Osteoblast (primary cell): ENCODE measurements at regions not wholly inside any gene's neighbourhood (a gene's known extent, or its start where the extent isn't known, plus 50 kb on each side); places are given as distances from the start of the nearest gene placed in this dataset.

Source experiments
- DNase-seq: peaks from one replicate; pipeline ENCODE4 v3.0.0; 2011; ENCODE audit warnings: low spot score, mixed read lengths; ENCODE audit not compliant: insufficient read length; ENCODE audit errors: missing footprints
- H2AFZ ChIP-seq: 2 replicates; pipeline ENCODE4 v1.6.0; 2011; ENCODE audit warnings: mild to moderate bottlenecking, low read length
- H3K27ac ChIP-seq: 2 replicates; pipeline ENCODE4 v1.5.1; 2011; ENCODE audit warnings: mild to moderate bottlenecking, low read depth, low read length, moderate library complexity
- H3K27me3 ChIP-seq: 2 replicates; pipeline ENCODE4 v1.6.0; 2012; ENCODE audit warnings: mild to moderate bottlenecking, control low read depth, inconsistent platforms, low read length, moderate library complexity; ENCODE audit not compliant: insufficient read depth
- H3K36me3 ChIP-seq: 2 replicates; pipeline ENCODE4 v1.5.1; 2011; ENCODE audit warnings: mild to moderate bottlenecking, low read length, control low read depth, moderate library complexity; ENCODE audit not compliant: insufficient read depth
- H3K4me1 ChIP-seq: 2 replicates; pipeline ENCODE4 v1.5.1; 2011; ENCODE audit warnings: mild to moderate bottlenecking, low read length, control low read depth, moderate library complexity; ENCODE audit not compliant: insufficient read depth
- H3K4me2 ChIP-seq: 2 replicates; pipeline ENCODE4 v1.6.0; 2011; ENCODE audit warnings: mild to moderate bottlenecking, low read length; ENCODE audit not compliant: insufficient read depth
- H3K4me3 ChIP-seq: fragments of 200-600 bp; sonication (generic); 3 replicates; pipeline ENCODE4 v1.5.1; 2012; ENCODE audit warnings: mild to moderate bottlenecking, low read length, inconsistent platforms; ENCODE audit not compliant: insufficient read depth
- H3K79me2 ChIP-seq: 2 replicates; pipeline ENCODE4 v1.6.0; 2012; ENCODE audit warnings: mild to moderate bottlenecking, low read length, control low read depth, inconsistent platforms; ENCODE audit not compliant: insufficient read depth
- H3K9me3 ChIP-seq: 2 replicates; pipeline ENCODE4 v1.5.1; 2011; ENCODE audit warnings: low read depth, low read length, control low read depth
- H4K20me1 ChIP-seq: 2 replicates; pipeline ENCODE4 v1.6.0; 2012; ENCODE audit warnings: mild to moderate bottlenecking, low read length, control low read depth; ENCODE audit not compliant: insufficient read depth
- CTCF ChIP-seq: IDR thresholded peaks from 2 replicates; pipeline ENCODE4 v1.5.1; 2011; ENCODE audit warnings: mild to moderate bottlenecking, low read depth, low read length, moderate library complexity; ENCODE audit errors: extremely low read depth

DNA sequence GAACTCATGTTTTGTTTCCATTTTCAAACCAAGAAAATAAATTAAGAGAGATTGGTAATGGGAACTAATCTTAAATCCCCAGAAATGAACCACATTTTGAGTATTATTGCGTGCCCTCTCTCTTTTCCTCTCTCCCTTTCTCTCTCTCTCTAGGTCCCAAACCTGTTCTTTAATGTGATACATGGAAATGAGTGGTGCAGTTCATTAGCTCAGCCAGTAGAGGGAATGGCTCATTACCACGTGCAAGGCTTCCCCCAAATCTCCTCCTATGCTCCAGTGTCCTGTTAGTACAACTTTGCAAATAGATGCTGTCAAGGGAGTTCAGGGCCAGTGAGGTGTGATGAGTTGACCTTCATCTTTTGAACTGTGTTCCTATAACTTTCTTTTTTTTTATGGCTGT lies 178.4 kb downstream of the FGF9 start:
- Histone ChIP-seq H3K4me2 (no peak overlapping the region), H3K4me3 (no peak overlapping the region), H2AFZ (no peak overlapping the region), H3K79me2 (no peaks in the 10 kb centered on the region), H3K27ac (no peak overlapping the region), H3K4me1 (no peaks in the 10 kb centered on the region), H3K9me3 (peaks cover 2% of the 10 kb centered on the region), H4K20me1 (no peaks in the 10 kb centered on the region), H3K27me3 (no peaks in the 10 kb centered on the region), H3K36me3 (no peaks in the 10 kb centered on the region)
- TF ChIP-seq CTCF = no peak
- DNase-seq = no peak

DNA sequence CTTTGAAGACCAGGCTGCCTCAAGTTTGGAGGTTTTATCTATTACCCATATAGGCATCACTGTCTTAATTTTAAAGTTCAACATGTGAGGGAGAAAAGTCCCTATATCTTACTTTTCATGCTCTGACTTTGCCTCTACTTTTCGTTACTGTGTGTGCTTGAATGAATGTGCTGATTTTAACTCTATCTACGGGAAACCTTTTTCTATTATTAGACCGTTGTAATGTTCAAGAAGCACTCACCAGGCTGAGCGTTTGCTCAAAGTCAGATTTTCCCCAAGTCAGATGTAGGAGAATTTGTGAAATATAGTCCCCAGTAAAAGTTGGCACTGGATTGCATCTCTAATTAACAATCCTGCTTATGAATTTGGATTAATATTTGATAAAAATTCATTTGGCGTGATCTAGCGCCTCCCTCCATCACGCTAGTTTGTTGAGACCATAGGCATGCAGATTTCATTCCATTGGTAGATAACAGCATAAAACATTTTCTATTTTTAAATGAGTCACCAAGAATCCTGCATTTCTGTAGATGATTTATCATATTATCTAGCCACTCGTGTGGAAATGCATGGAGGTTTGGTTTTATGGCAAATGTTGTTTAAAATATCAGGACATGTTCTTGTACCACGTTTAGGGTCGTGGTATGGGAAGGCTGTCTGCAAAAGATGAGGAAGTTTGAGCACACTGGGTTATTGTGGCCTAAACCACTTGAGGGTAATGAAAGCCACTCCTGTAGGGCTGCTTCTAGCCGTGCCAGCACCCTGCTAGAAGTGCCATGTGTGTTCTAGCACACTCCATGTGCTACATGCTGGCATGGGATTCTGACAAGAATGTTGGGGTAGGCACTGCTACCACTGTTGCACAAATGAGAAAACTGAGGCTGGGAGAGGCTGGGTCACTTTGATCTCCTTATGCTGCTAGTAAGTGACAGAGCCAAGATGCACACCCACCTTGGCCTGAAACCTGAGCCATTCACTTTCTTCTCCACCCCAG lies 179.4 kb downstream of the FGF9 start:
- no peak for TF ChIP-seq CTCF

GRCh38 chr13:21852043-21852442 lies 181.2 kb downstream of the FGF9 start:
- peaks cover 2% of the 10 kb centered on the region for H3K9me3 ChIP-seq
- H3K4me2 ChIP-seq = no peak overlapping the region
- H3K27me3 ChIP-seq = no peaks in the 10 kb centered on the region
- no peaks in the 10 kb centered on the region for H4K20me1 ChIP-seq
- no peak for TF ChIP-seq CTCF
- no peak for DNase-seq
- no peaks in the 10 kb centered on the region for H3K79me2 ChIP-seq
- no peaks in the 10 kb centered on the region for H3K4me1 ChIP-seq
- H2AFZ ChIP-seq = no peak overlapping the region
- H3K27ac ChIP-seq = no peak overlapping the region
- no peaks in the 10 kb centered on the region for H3K36me3 ChIP-seq
- no peak overlapping the region for H3K4me3 ChIP-seq

More for the DNA sequence above, 179.4 kb downstream of the FGF9 start:
- no peak overlapping the region for H3K4me3 ChIP-seq
- no peaks in the 10 kb centered on the region for H3K4me1 ChIP-seq
- peaks cover 2% of the 10 kb centered on the region for H3K9me3 ChIP-seq
- no peaks in the 10 kb centered on the region for H4K20me1 ChIP-seq
- DNase-seq = no peak
- H3K27me3 ChIP-seq = no peaks in the 10 kb centered on the region
- H3K36me3 ChIP-seq = no peaks in the 10 kb centered on the region
- no peak overlapping the region for H3K4me2 ChIP-seq
- no peaks in the 10 kb centered on the region for H3K79me2 ChIP-seq
- no peak overlapping the region for H2AFZ ChIP-seq
- no peak overlapping the region for H3K27ac ChIP-seq

GRCh38 chr13:21853779-21854178 lies 182.9 kb downstream of the FGF9 start:
- Histone ChIP-seq H3K9me3 (no peaks in the 10 kb centered on the region), H3K4me2 (no peak overlapping the region), H3K4me1 (no peaks in the 10 kb centered on the region), H3K27me3 (no peaks in the 10 kb centered on the region), H4K20me1 (no peaks in the 10 kb centered on the region), H3K79me2 (no peaks in the 10 kb centered on the region), H3K36me3 (no peaks in the 10 kb centered on the region), H3K27ac (no peak overlapping the region), H2AFZ (no peak overlapping the region), H3K4me3 (no peak overlapping the region)
- TF ChIP-seq CTCF = no peak
- no peak for DNase-seq
